Testis (tissue), 2 donors: ENCODE measurements at regions not wholly inside any gene's neighbourhood (a gene's known extent, or its start where the extent isn't known, plus 50 kb on each side); places are given as distances from the start of the nearest gene placed in this dataset.

Source experiments
- DNase-seq: peaks from one replicate; pipeline ENCODE4 v3.0.0-alpha.2; 2019
- H3K27ac ChIP-seq, 2 donors: fragments of 200-600 bp; sonication (generic); one replicate each; pipeline ENCODE4 v1.5.1; 2019
- H3K27me3 ChIP-seq: fragments of 200-600 bp; sonication (generic); one replicate; pipeline ENCODE4 v1.5.1; 2019
- H3K36me3 ChIP-seq: fragments of 200-600 bp; sonication (generic); one replicate; pipeline ENCODE4 v1.5.1; 2017; ENCODE audit warnings: low read depth; ENCODE audit errors: missing control alignments
- H3K4me1 ChIP-seq: fragments of 200-600 bp; sonication (generic); one replicate; pipeline ENCODE4 v1.5.1; 2019
- H3K4me3 ChIP-seq, 2 donors: fragments of 200-600 bp; sonication (generic); one replicate each; pipeline ENCODE4 v1.5.1; 2017 to 2019
- H3K9me3 ChIP-seq: fragments of 200-600 bp; sonication (generic); one replicate; pipeline ENCODE4 v1.5.1; 2017
- POLR2A ChIP-seq: fragments of 450-650 bp; IDR thresholded peaks from one replicate; pipeline ENCODE4 v1.6.1; 2017; ENCODE audit warnings: antibody characterized with exemption, mild to moderate bottlenecking, moderate library complexity
- WGBS, 2 donors: methylation state at CpG; one replicate each; pipeline ENCODE4 v1.1.5; 2018; 5-methylcytosine and 5-hydroxymethylcytosine counted together
- intact Hi-C: fragments of 100-400 bp; cut with DNase I; formaldehyde crosslinking; loops from one replicate; pipeline ENCODE4 v1.15.1; 2023; ENCODE audit warnings: low total_unique reads
- TF ChIP-seq, protein P1 (sequence below), 3 experiments: fragments of 450-650 bp in 2 of 3; fragments of 200-600 bp in 1 of 3; sonication (generic) in 1 of 3; IDR thresholded peaks; one replicate each; pipeline ENCODE4 v1.5.1; 2016 to 2019; ENCODE audit warnings: antibody characterized with exemption in 3 of 3, mild to moderate bottlenecking in 2 of 3, moderate library complexity in 1 of 3

DNA sequence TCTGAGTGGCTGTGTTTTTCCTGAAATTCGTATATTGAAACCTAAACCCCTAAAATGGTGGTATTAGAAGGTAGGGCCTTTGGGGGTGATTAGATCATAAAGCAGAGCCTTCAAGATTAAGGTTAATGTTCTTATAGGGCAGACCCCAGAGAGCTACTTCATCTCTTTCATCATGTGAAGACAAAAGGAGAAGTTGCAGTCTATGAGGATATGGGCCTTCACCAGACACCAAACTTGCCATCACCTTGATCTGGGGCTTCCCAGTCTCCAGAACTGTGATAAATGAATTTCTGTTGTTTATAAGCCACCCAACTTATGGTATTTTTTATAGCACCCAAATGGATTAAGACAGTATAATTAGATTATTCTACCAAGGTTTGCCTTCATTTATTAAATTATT, 275.0 kb upstream of the ATP2B1 start:
- Histone ChIP-seq H3K27me3 (no peaks in the 10 kb centered on the region), H3K27ac (no peak overlapping the region), H3K9me3 (no peaks in the 10 kb centered on the region), H3K36me3 (no peaks in the 10 kb centered on the region), H3K4me3 (no peak overlapping the region), H3K4me1 (no peaks in the 10 kb centered on the region)
- no peak for DNase-seq
- WGBS, 2 donors, result 86 to 100% methylated on average over 1 of the region's 1 CpG
- no peak for TF ChIP-seq POLR2A
- TF ChIP-seq, protein P1, sequence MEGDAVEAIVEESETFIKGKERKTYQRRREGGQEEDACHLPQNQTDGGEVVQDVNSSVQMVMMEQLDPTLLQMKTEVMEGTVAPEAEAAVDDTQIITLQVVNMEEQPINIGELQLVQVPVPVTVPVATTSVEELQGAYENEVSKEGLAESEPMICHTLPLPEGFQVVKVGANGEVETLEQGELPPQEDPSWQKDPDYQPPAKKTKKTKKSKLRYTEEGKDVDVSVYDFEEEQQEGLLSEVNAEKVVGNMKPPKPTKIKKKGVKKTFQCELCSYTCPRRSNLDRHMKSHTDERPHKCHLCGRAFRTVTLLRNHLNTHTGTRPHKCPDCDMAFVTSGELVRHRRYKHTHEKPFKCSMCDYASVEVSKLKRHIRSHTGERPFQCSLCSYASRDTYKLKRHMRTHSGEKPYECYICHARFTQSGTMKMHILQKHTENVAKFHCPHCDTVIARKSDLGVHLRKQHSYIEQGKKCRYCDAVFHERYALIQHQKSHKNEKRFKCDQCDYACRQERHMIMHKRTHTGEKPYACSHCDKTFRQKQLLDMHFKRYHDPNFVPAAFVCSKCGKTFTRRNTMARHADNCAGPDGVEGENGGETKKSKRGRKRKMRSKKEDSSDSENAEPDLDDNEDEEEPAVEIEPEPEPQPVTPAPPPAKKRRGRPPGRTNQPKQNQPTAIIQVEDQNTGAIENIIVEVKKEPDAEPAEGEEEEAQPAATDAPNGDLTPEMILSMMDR (IDR thresholded peaks at IDR 0.05), result no peak
- intact Hi-C loops, result no loop called here

DNA sequence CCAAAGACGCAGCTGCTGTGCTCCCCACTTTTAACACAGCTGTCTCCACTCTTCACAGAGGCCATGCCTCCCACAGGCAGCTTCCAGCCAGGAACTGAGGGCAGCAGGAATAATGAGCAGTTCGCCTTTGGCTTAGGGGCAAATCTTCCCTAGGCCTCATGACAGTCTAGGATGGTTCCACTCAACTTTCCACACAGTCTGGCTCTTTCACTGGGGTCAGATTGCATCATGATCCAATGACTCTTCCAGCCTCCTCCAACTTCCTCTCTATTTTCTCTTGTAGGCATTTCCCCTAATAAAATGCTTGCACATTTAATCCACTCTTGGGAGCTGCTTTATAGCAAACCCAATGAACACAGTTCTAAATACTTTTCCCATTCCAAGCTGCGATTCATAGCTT, 271.6 kb upstream of the ATP2B1 start:
- Histone ChIP-seq H3K4me3 (no peak overlapping the region), H3K36me3 (no peaks in the 10 kb centered on the region), H3K27ac (no peak overlapping the region), H3K27me3 (no peaks in the 10 kb centered on the region), H3K4me1 (no peaks in the 10 kb centered on the region), H3K9me3 (no peaks in the 10 kb centered on the region)
- no peak for DNase-seq
- 84 to 95% methylated on average over 3 of the region's 3 CpGs for WGBS, 2 donors
- intact Hi-C loops, result no loop called here
- no peak for TF ChIP-seq POLR2A
- TF ChIP-seq, protein P1 (IDR thresholded peaks at IDR 0.05), result no peak

DNA sequence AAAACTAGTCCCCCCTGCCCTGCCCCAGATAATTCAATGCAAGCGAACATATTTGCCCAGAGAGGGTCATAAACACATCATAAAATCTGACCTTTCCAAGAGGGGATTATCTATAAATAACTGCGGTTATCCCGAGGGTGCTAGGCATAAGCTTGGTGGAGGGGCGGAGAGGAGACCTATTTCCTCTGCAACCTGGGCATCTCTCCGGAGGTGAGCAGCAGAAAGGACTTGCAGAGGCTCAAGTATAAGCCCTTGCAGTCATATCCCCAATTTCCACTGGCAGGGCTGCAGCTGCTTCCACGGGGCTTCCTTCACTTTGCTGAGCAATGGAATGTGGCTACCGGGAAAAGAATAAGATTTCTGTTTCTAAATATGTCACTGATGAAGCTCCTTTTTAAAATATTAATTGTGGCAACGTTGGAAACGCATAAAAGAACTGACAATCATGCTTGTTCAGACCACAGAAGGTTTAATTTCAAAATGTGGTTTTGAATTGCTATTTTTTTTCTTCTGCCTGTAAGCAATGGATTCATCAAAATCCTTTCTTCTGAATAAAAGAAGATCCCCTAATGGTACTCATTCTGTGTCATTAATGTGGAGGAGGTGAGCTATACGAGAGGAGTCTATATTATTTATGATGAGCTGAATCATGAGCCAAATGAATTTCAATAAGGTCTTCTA, 268.9 kb upstream of the ATP2B1 start:
- H3K4me3 ChIP-seq, result no peak overlapping the region
- H3K36me3 ChIP-seq, result no peaks in the 10 kb centered on the region
- TF ChIP-seq POLR2A, result no peak
- TF ChIP-seq, protein P1 (IDR thresholded peaks at IDR 0.05), result no peak
- H3K27ac ChIP-seq, result no peak overlapping the region
- no peaks in the 10 kb centered on the region for H3K9me3 ChIP-seq
- intact Hi-C loops, result no loop called here
- H3K4me1 ChIP-seq, result no peaks in the 10 kb centered on the region
- no peaks in the 10 kb centered on the region for H3K27me3 ChIP-seq
- DNase-seq, result no peak
- 75 to 76% methylated on average over 10 of the region's 10 CpGs for WGBS, 2 donors

DNA sequence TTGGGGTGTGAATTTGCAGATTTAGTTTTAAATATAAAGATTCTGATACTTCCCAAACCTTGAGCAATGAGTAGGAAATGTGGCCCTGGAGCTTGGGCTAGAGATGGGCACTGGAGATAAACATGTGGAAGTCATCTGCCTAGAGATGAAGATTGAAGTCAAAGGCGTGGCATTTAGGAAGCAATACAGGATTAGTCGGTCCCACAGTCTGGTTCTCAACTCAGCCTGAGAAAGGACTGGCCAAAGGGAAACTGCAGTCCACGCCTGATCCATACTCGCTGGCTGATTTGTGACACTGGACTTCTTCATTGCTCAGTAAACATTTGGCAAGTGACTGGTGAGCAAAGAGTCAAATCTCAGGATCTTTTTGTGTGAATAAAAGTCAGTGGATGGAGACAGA, 268.2 kb upstream of the ATP2B1 start:
- no peak overlapping the region for H3K4me3 ChIP-seq
- H3K4me1 ChIP-seq, result peaks cover 4% of the 10 kb centered on the region
- intact Hi-C loops, result no loop called here
- no peaks in the 10 kb centered on the region for H3K27me3 ChIP-seq
- WGBS, 2 donors, result 94 to 95% methylated on average over 4 of the region's 4 CpGs
- H3K27ac ChIP-seq, result no peak overlapping the region
- H3K36me3 ChIP-seq, result no peaks in the 10 kb centered on the region
- no peaks in the 10 kb centered on the region for H3K9me3 ChIP-seq
- no peak for DNase-seq
- TF ChIP-seq, protein P1 (IDR thresholded peaks at IDR 0.05), result no peak
- TF ChIP-seq POLR2A, result no peak

DNA sequence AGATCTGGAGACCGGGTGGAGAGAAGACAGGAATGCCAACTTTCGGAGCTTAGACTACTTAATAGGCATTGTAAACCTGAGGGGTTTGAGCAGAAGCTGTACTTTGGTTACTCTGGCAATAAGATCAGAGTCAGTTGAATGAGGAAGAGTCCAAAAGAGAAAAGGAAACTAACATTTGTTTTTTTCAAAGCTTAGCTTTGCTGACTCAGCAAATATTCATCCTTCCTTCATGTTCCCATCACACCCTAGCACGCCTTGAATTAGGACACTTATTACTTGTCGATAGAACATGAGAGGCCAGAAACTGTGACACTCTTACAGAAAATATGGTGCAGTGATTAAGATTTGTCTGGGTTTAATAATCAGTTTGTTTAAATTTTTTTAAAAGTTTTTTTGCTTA, 266.9 kb upstream of the ATP2B1 start:
- Histone ChIP-seq H3K4me3 (no peak overlapping the region), H3K27me3 (no peaks in the 10 kb centered on the region), H3K27ac (no peak overlapping the region), H3K9me3 (no peaks in the 10 kb centered on the region), H3K36me3 (no peaks in the 10 kb centered on the region), H3K4me1 (peaks cover 8% of the 10 kb centered on the region)
- 93 to 94% methylated on average over 4 of the region's 4 CpGs for WGBS, 2 donors
- DNase-seq, result no peak
- TF ChIP-seq POLR2A, result no peak
- TF ChIP-seq, protein P1 (IDR thresholded peaks at IDR 0.05), result no peak
- intact Hi-C loops, result no loop called here
